ENCODE measurements at regions not wholly inside any gene's neighbourhood (a gene's known extent, or its start where the extent isn't known, plus 50 kb on each side); places are given as distances from the start of the nearest gene placed in this dataset.

DNA sequence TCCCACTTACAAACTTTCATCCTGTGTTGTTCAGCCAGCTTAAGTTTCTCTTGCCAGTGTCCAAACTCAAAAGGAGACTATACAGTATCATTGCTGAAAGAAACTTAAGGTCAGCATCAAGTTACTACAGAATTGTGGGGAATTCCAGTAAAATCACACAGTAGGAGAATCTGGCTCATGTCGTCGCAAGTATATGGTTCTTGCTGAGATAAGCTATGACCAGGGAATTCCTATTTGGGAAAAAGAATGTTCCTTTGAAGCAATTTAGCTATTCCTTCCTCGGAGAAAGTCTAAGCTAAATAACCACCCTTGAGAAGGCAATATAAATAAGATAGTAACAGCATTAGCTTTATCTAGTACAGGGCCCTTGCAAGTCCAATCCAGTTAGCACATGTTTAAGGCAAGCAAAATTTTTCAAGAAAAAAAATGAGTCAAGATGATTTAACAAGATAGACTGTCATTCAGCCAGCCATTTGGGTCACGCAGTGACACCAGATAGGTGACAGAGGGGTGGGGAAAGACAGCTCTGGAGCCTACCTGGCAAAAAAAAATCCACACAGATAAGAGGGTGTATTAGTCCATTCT lies 78.2 kb upstream of the THBS1 start:
- Histone ChIP-seq H4K20me1 (ENCODE audit: insufficient read depth, low read length) (no peaks in the 10 kb centered on the region), H3K27me3 (ENCODE audit: insufficient read depth, low read length) (no peaks in the 10 kb centered on the region), H3K79me2 (ENCODE audit: insufficient read depth, low read length) (no peaks in the 10 kb centered on the region), H3K9me3 (ENCODE audit: insufficient read depth, low read depth, low read length) (no peaks in the 10 kb centered on the region), H3K27ac (ENCODE audit: low read depth, low read length) (no peak overlapping the region), H3K4me2 (ENCODE audit: low read length) (no peak overlapping the region), H3K36me3 (ENCODE audit: insufficient read depth, low read length) (no peaks in the 10 kb centered on the region), H2AFZ (ENCODE audit: low read depth, low read length) (no peak overlapping the region), H3K4me1 (ENCODE audit: insufficient read depth, low read length) (peaks cover 27% of the 10 kb centered on the region), H3K9ac (ENCODE audit: low read length) (no peak overlapping the region), H3K4me3 (ENCODE audit: insufficient read depth, low read depth, low read length) (no peak overlapping the region)
- peak; percentile 23 for FAIRE-seq
- Mint-ChIP-seq H3K36me3 (ENCODE audit: low read depth, unreplicated experiment) (no peaks in the 10 kb centered on the region), H3K27ac (ENCODE audit: unreplicated experiment) (no peak overlapping the region), H3K9me3 (ENCODE audit: unreplicated experiment) (peaks cover 3% of the 10 kb centered on the region), H3K4me3 (ENCODE audit: unreplicated experiment) (no peak overlapping the region), H3K4me1 (ENCODE audit: low read depth, unreplicated experiment) (peaks cover 32% of the 10 kb centered on the region), H3K27me3 (ENCODE audit: low read depth, unreplicated experiment) (peaks cover 4% of the 10 kb centered on the region)
- DNase-seq (ENCODE audit: low read depth) = peak; percentile 72
- TF ChIP-seq, protein P1, sequence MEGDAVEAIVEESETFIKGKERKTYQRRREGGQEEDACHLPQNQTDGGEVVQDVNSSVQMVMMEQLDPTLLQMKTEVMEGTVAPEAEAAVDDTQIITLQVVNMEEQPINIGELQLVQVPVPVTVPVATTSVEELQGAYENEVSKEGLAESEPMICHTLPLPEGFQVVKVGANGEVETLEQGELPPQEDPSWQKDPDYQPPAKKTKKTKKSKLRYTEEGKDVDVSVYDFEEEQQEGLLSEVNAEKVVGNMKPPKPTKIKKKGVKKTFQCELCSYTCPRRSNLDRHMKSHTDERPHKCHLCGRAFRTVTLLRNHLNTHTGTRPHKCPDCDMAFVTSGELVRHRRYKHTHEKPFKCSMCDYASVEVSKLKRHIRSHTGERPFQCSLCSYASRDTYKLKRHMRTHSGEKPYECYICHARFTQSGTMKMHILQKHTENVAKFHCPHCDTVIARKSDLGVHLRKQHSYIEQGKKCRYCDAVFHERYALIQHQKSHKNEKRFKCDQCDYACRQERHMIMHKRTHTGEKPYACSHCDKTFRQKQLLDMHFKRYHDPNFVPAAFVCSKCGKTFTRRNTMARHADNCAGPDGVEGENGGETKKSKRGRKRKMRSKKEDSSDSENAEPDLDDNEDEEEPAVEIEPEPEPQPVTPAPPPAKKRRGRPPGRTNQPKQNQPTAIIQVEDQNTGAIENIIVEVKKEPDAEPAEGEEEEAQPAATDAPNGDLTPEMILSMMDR (IDR thresholded peaks at IDR 0.05; ENCODE audit: insufficient read depth, low read depth, low read length) = no peak
- TF ChIP-seq EZH2 (IDR thresholded peaks at IDR 0.05; ENCODE audit: insufficient read depth, low read length) = no peak

DNA sequence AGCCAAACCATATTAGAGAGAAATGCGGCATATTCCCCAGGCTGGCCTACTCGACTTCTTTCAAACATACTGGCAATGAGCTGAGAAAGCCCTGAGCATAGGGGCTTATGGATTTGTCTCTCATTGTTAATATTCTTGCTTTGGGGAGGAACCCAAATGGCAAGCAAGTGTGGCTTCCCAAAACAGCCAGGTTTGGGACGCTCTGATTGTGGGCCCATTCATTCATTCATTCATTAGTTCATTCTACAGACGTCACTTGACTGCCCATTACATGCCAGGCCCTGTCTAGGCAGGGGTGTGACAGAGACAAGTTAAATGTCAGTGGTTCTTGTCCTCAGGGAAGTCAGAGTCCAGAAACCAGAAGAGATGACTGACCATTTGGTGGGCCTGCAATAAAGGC lies 77.4 kb upstream of the THBS1 start:
- Histone ChIP-seq H3K79me2 (ENCODE audit: insufficient read depth, low read length) (no peaks in the 10 kb centered on the region), H3K9ac (ENCODE audit: low read length) (no peak overlapping the region), H3K4me3 (ENCODE audit: insufficient read depth, low read depth, low read length) (no peak overlapping the region), H3K36me3 (ENCODE audit: insufficient read depth, low read length) (no peaks in the 10 kb centered on the region), H4K20me1 (ENCODE audit: insufficient read depth, low read length) (no peaks in the 10 kb centered on the region), H2AFZ (ENCODE audit: low read depth, low read length) (no peak overlapping the region), H3K27ac (ENCODE audit: low read depth, low read length) (no peak overlapping the region), H3K4me1 (ENCODE audit: insufficient read depth, low read length) (peaks cover 27% of the 10 kb centered on the region), H3K9me3 (ENCODE audit: insufficient read depth, low read depth, low read length) (no peaks in the 10 kb centered on the region), H3K4me2 (ENCODE audit: low read length) (no peak overlapping the region), H3K27me3 (ENCODE audit: insufficient read depth, low read length) (no peaks in the 10 kb centered on the region)
- H3K27me3 Mint-ChIP-seq (ENCODE audit: low read depth, unreplicated experiment) = peaks cover 4% of the 10 kb centered on the region
- H3K4me3 Mint-ChIP-seq (ENCODE audit: unreplicated experiment) = no peak overlapping the region
- no peak for TF ChIP-seq EZH2 (IDR thresholded peaks at IDR 0.05; ENCODE audit: insufficient read depth, low read length)
- TF ChIP-seq, protein P1 (IDR thresholded peaks at IDR 0.05; ENCODE audit: insufficient read depth, low read depth, low read length) = no peak
- H3K36me3 Mint-ChIP-seq (ENCODE audit: low read depth, unreplicated experiment) = no peaks in the 10 kb centered on the region
- no peak for DNase-seq (ENCODE audit: low read depth)
- H3K27ac Mint-ChIP-seq (ENCODE audit: unreplicated experiment) = no peak overlapping the region
- FAIRE-seq = no peak
- H3K9me3 Mint-ChIP-seq (ENCODE audit: unreplicated experiment) = peaks cover 3% of the 10 kb centered on the region
- H3K4me1 Mint-ChIP-seq (ENCODE audit: low read depth, unreplicated experiment) = peaks cover 29% of the 10 kb centered on the region

DNA sequence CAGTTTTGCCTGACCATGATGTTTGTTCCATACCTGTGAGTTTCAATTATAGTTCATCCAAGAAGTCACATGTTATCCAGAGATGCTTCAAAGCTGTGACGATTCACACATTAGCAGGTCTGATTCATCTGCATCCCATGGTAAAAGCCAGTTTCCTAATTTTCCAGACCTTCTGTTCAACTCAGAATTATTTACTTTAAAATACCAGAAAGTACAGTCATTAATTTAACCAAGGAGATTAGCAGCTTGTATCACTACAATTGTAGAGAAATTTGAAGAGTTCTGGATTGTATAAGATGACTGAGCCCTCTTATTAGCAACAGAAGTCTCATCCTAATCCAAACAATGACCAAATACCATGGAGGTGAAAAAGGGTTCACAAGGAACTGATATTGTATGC lies 76.1 kb upstream of the THBS1 start:
- no peaks in the 10 kb centered on the region for H3K27me3 Mint-ChIP-seq (ENCODE audit: low read depth, unreplicated experiment)
- no peaks in the 10 kb centered on the region for H3K9me3 Mint-ChIP-seq (ENCODE audit: unreplicated experiment)
- no peak overlapping the region for H2AFZ ChIP-seq (ENCODE audit: low read depth, low read length)
- H3K4me1 Mint-ChIP-seq (ENCODE audit: low read depth, unreplicated experiment) = peaks cover 25% of the 10 kb centered on the region
- H3K27ac Mint-ChIP-seq (ENCODE audit: unreplicated experiment) = no peak overlapping the region
- H3K4me3 Mint-ChIP-seq (ENCODE audit: unreplicated experiment) = no peak overlapping the region
- H3K27ac ChIP-seq (ENCODE audit: low read depth, low read length) = peak overlapping the region; percentile 58
- H3K9ac ChIP-seq (ENCODE audit: low read length) = peak overlapping the region; percentile 44
- H3K79me2 ChIP-seq (ENCODE audit: insufficient read depth, low read length) = no peaks in the 10 kb centered on the region
- no peaks in the 10 kb centered on the region for H4K20me1 ChIP-seq (ENCODE audit: insufficient read depth, low read length)
- H3K27me3 ChIP-seq (ENCODE audit: insufficient read depth, low read length) = no peaks in the 10 kb centered on the region
- DNase-seq (ENCODE audit: low read depth) = peak; percentile 95
- FAIRE-seq = peak; percentile 60
- H3K36me3 ChIP-seq (ENCODE audit: insufficient read depth, low read length) = no peaks in the 10 kb centered on the region
- no peak overlapping the region for H3K4me3 ChIP-seq (ENCODE audit: insufficient read depth, low read depth, low read length)
- H3K4me2 ChIP-seq (ENCODE audit: low read length) = peak overlapping the region; percentile 14
- no peaks in the 10 kb centered on the region for H3K36me3 Mint-ChIP-seq (ENCODE audit: low read depth, unreplicated experiment)
- H3K9me3 ChIP-seq (ENCODE audit: insufficient read depth, low read depth, low read length) = no peaks in the 10 kb centered on the region
- no peak for TF ChIP-seq EZH2 (IDR thresholded peaks at IDR 0.05; ENCODE audit: insufficient read depth, low read length)
- TF ChIP-seq, protein P1 (IDR thresholded peaks at IDR 0.05; ENCODE audit: insufficient read depth, low read depth, low read length) = no peak
- H3K4me1 ChIP-seq (ENCODE audit: insufficient read depth, low read length) = peaks cover 29% of the 10 kb centered on the region
